Natural killer cell (primary cell): ENCODE measurements at regions not wholly inside any gene's neighbourhood (a gene's known extent, or its start where the extent isn't known, plus 50 kb on each side); places are given as distances from the start of the nearest gene placed in this dataset.

Source experiments
- ATAC-seq, 3 donors: fragments of 150-1000 bp in 2 of 3; fragments of 200-7000 bp in 1 of 3; cut with Tn5 transposase; 1 replicate in 1 of 3; 2 replicates in 2 of 3; pipeline ENCODE4 v1.10.0; 2021; ENCODE audit warnings: mild to moderate bottlenecking in 2 of 3, moderate library complexity in 2 of 3
- DNase-seq, 2 donors: peaks; one replicate each; pipeline versions ENCODE4 v3.0.0 to v3.0.0-alpha.2; 2013 to 2021; ENCODE audit warnings: mixed read lengths in 1 of 2
- H3K27ac ChIP-seq: one replicate; pipeline ENCODE4 v1.5.1; 2013; ENCODE audit warnings: mild to moderate bottlenecking, low read length
- H3K27me3 ChIP-seq: one replicate; pipeline ENCODE4 v1.6.1; 2013; ENCODE audit warnings: low read length; ENCODE audit not compliant: control insufficient read depth, insufficient read depth
- H3K36me3 ChIP-seq: one replicate; pipeline ENCODE4 v1.6.1; 2013; ENCODE audit warnings: low read length; ENCODE audit not compliant: control insufficient read depth, insufficient read depth
- H3K4me1 ChIP-seq: one replicate; pipeline ENCODE4 v1.6.1; 2013; ENCODE audit warnings: low read length; ENCODE audit not compliant: control insufficient read depth, insufficient read depth
- H3K4me3 ChIP-seq: one replicate; pipeline ENCODE4 v1.5.1; 2013; ENCODE audit warnings: low read length
- H3K9me3 ChIP-seq: one replicate; pipeline ENCODE4 v1.6.1; 2013; ENCODE audit warnings: low read length; ENCODE audit not compliant: control insufficient read depth, insufficient read depth
- H3K27ac Mint-ChIP-seq, 2 donors: one replicate each; pipeline ENCODE4 v1.8.0; 2022; ENCODE audit warnings: mild to moderate bottlenecking in 2 of 2, mixed read lengths in 2 of 2, moderate library complexity in 1 of 2
- H3K27me3 Mint-ChIP-seq, 2 donors: one replicate each; pipeline ENCODE4 v1.8.0; 2022; ENCODE audit warnings: low read depth in 2 of 2, mixed read lengths in 2 of 2
- H3K36me3 Mint-ChIP-seq: one replicate; pipeline ENCODE4 v1.8.0; 2022; ENCODE audit warnings: mixed read lengths
- H3K4me1 Mint-ChIP-seq, 2 donors: one replicate each; pipeline ENCODE4 v1.8.0; 2022; ENCODE audit warnings: mixed read lengths in 2 of 2
- H3K4me3 Mint-ChIP-seq: one replicate; pipeline ENCODE4 v1.8.0; 2022; ENCODE audit warnings: mild to moderate bottlenecking, moderate library complexity, mixed read lengths
- H3K9me3 Mint-ChIP-seq, 2 donors: one replicate each; pipeline ENCODE4 v1.8.0; 2022; ENCODE audit warnings: mixed read lengths in 2 of 2
- CTCF ChIP-seq: fragments of 200-600 bp; IDR thresholded peaks from one replicate; pipeline ENCODE4 v1.8.0; 2022; ENCODE audit warnings: antibody characterized with exemption
- WGBS: methylation state at CpG from one replicate; pipeline ENCODE4 v1.1.7; 2013; ENCODE audit warnings: missing lambda C conversion rate; ENCODE audit not compliant: insufficient coverage; 5-methylcytosine and 5-hydroxymethylcytosine counted together
- intact Hi-C: fragments of 100-400 bp; cut with micrococcal nuclease; formaldehyde crosslinking; loops from one replicate; pipeline ENCODE4 v1.14.2; 2022

- H3K4me1 ChIP-seq: no peaks in the 10 kb centered on the region
- intact Hi-C loops: no loop called here
- H3K9me3 Mint-ChIP-seq: peaks cover 0 to 2% of the 10 kb centered on the region in 2 donors
- no peak for ATAC-seq
- H3K36me3 ChIP-seq: no peaks in the 10 kb centered on the region
- TF ChIP-seq CTCF: no peak
- no peak overlapping the region for H3K4me3 Mint-ChIP-seq
- H3K27me3 Mint-ChIP-seq: peaks cover 0 to 7% of the 10 kb centered on the region in 2 donors
- no peak overlapping the region for H3K4me3 ChIP-seq
- H3K27ac Mint-ChIP-seq: no peak overlapping the region
- no peaks in the 10 kb centered on the region for H3K9me3 ChIP-seq
- H3K27me3 ChIP-seq: no peaks in the 10 kb centered on the region
- H3K4me1 Mint-ChIP-seq: no peaks in the 10 kb centered on the region
- no peaks in the 10 kb centered on the region for H3K36me3 Mint-ChIP-seq
- no peak overlapping the region for H3K27ac ChIP-seq
- 41% methylated on average over 41 of the region's 41 CpGs for WGBS
- DNase-seq: no peak
These were observed 197.5 kb upstream of the TMEM45B start for GRCh38 chr11:129618046-129618569.

- intact Hi-C loops: no loop called here
- TF ChIP-seq CTCF: no peak
- Mint-ChIP-seq H3K36me3 (no peaks in the 10 kb centered on the region), H3K4me3 (no peak overlapping the region), H3K27me3 (peaks cover 0 to 9% of the 10 kb centered on the region in 2 donors), H3K27ac (no peak overlapping the region), H3K9me3 (peaks cover 0 to 2% of the 10 kb centered on the region in 2 donors), H3K4me1 (no peaks in the 10 kb centered on the region)
- WGBS: 92% methylated on average over 10 of the region's 12 CpGs
- no peaks in the 10 kb centered on the region for H3K27me3 ChIP-seq
- no peak overlapping the region for H3K4me3 ChIP-seq
- H3K9me3 ChIP-seq: no peaks in the 10 kb centered on the region
- no peak overlapping the region for H3K27ac ChIP-seq
- H3K36me3 ChIP-seq: no peaks in the 10 kb centered on the region
- ATAC-seq (no peak), DNase-seq (no peak)
- H3K4me1 ChIP-seq: no peaks in the 10 kb centered on the region
These were observed 195.2 kb upstream of the TMEM45B start for GRCh38 chr11:129620237-129621104.

- H3K27ac ChIP-seq: no peak overlapping the region
- 94% methylated on average over 5 of the region's 6 CpGs for WGBS
- DNase-seq: no peak
- H3K4me1 Mint-ChIP-seq: no peaks in the 10 kb centered on the region
- no peaks in the 10 kb centered on the region for H3K36me3 ChIP-seq
- no peak overlapping the region for H3K4me3 ChIP-seq
- ATAC-seq: no peak
- TF ChIP-seq CTCF: no peak
- intact Hi-C loops: no loop called here
- no peaks in the 10 kb centered on the region for H3K4me1 ChIP-seq
- H3K4me3 Mint-ChIP-seq: no peak overlapping the region
- H3K9me3 Mint-ChIP-seq: peaks cover 0 to 2% of the 10 kb centered on the region in 2 donors
- no peak overlapping the region for H3K27ac Mint-ChIP-seq
- H3K27me3 ChIP-seq: no peaks in the 10 kb centered on the region
- no peaks in the 10 kb centered on the region for H3K36me3 Mint-ChIP-seq
- no peaks in the 10 kb centered on the region for H3K9me3 ChIP-seq
- peaks cover 0 to 8% of the 10 kb centered on the region in 2 donors for H3K27me3 Mint-ChIP-seq
These were observed 189.7 kb upstream of the TMEM45B start for GRCh38 chr11:129625930-129626329.
